GM23338 (cell line): ENCODE measurements at regions not wholly inside any gene's neighbourhood (a gene's known extent, or its start where the extent isn't known, plus 50 kb on each side); places are given as distances from the start of the nearest gene placed in this dataset.

Experiments
- ATAC-seq: fragments of 200-7000 bp; cut with Tn5 transposase; 3 replicates; pipeline ENCODE4 v1.9.1; 2020
- DNase-seq: peaks from one replicate; pipeline ENCODE4 v3.0.0-alpha.2; 2015; ENCODE audit warnings: low spot score
- H2AFZ ChIP-seq: fragments of 200-600 bp; sonication (generic); 2 replicates; pipeline ENCODE4 v1.8.0; 2016; ENCODE audit warnings: antibody characterized with exemption, mild to moderate bottlenecking, moderate library complexity
- H3F3A ChIP-seq: fragments of 200-600 bp; sonication (generic); replicated peaks from 2 replicates; pipeline ENCODE4 v1.8.0; 2017; ENCODE audit warnings: antibody characterized with exemption, mixed run types, low read depth
- H3K27ac ChIP-seq: fragments of 200-600 bp; sonication (generic); 2 replicates; pipeline ENCODE4 v1.6.1; 2016; ENCODE audit warnings: low read depth
- H3K27me3 ChIP-seq: fragments of 200-600 bp; sonication (generic); 2 replicates; pipeline ENCODE4 v1.8.0; 2016; ENCODE audit warnings: mild to moderate bottlenecking, mixed run types, moderate library complexity; ENCODE audit not compliant: insufficient read depth
- H3K36me3 ChIP-seq: fragments of 200-600 bp; sonication (generic); 2 replicates; pipeline ENCODE4 v1.8.0; 2016; ENCODE audit warnings: mild to moderate bottlenecking; ENCODE audit not compliant: insufficient read depth
- H3K4me1 ChIP-seq: fragments of 200-600 bp; sonication (generic); 2 replicates; pipeline ENCODE4 v1.8.0; 2016; ENCODE audit warnings: mild to moderate bottlenecking, moderate library complexity; ENCODE audit not compliant: insufficient read depth
- H3K4me2 ChIP-seq: fragments of 200-600 bp; sonication (generic); 2 replicates; pipeline ENCODE4 v1.7.1; 2017; ENCODE audit warnings: mixed run types
- H3K4me3 ChIP-seq: fragments of 200-600 bp; sonication (generic); 2 replicates; pipeline ENCODE4 v1.6.1; 2016; ENCODE audit warnings: mixed run types
- H3K79me2 ChIP-seq: fragments of 200-600 bp; sonication (generic); replicated peaks from 2 replicates; pipeline ENCODE4 v1.8.0; 2017; ENCODE audit warnings: mild to moderate bottlenecking; ENCODE audit not compliant: insufficient read depth
- H3K9me2 ChIP-seq: fragments of 200-600 bp; sonication (generic); 2 replicates; pipeline ENCODE4 v1.8.0; 2017; ENCODE audit not compliant: insufficient read depth
- H4K20me1 ChIP-seq: fragments of 200-600 bp; sonication (generic); replicated peaks from 2 replicates; pipeline ENCODE4 v1.8.0; 2017; ENCODE audit warnings: mild to moderate bottlenecking; ENCODE audit not compliant: insufficient read depth
- H3K27ac Mint-ChIP-seq: 2 replicates; pipeline ENCODE4 v1.8.0; 2020; ENCODE audit warnings: inconsistent platforms, mild to moderate bottlenecking, moderate library complexity, mixed read lengths
- H3K27me3 Mint-ChIP-seq: 3 replicates; pipeline ENCODE4 v1.8.0; 2022; ENCODE audit warnings: low read depth, mild to moderate bottlenecking, moderate library complexity, mixed read lengths, inconsistent platforms; ENCODE audit not compliant: insufficient read depth, poor library complexity
- H3K36me3 Mint-ChIP-seq: 3 replicates; pipeline ENCODE4 v1.8.0; 2021; ENCODE audit warnings: low read depth, mild to moderate bottlenecking, inconsistent platforms, moderate library complexity, mixed read lengths
- H3K4me1 Mint-ChIP-seq: 3 replicates; pipeline ENCODE4 v1.8.0; 2020; ENCODE audit warnings: mild to moderate bottlenecking, inconsistent platforms, mixed read lengths
- H3K4me3 Mint-ChIP-seq: 3 replicates; pipeline ENCODE4 v1.8.0; 2021; ENCODE audit warnings: moderate library complexity, mild to moderate bottlenecking, inconsistent platforms, mixed read lengths
- H3K9me3 Mint-ChIP-seq: 3 replicates; pipeline ENCODE4 v1.8.0; 2020; ENCODE audit warnings: moderate library complexity, mild to moderate bottlenecking, inconsistent platforms, mixed read lengths
- CTCF ChIP-seq, 2 experiments: fragments of 200-600 bp in 1 of 2; sonication (generic) in 1 of 2; conservative IDR thresholded peaks; 2 replicates each; pipeline versions ENCODE4 v1.5.1 to v1.6.1; 2016 to 2017; ENCODE audit warnings: antibody characterized with exemption in 2 of 2, low read depth in 2 of 2, mild to moderate bottlenecking in 2 of 2, moderate library complexity in 1 of 2
- EZH2 ChIP-seq: fragments of 200-600 bp; sonication (generic); IDR thresholded peaks from one replicate; pipeline ENCODE4 v1.8.0; 2017; ENCODE audit warnings: antibody characterized with exemption, mild to moderate bottlenecking, low read depth; ENCODE audit not compliant: unreplicated experiment
- EZH2phosphoT487 ChIP-seq: fragments of 200-600 bp; sonication (generic); IDR thresholded peaks from one replicate; pipeline ENCODE4 v1.8.1; 2018; ENCODE audit warnings: antibody characterized with exemption; ENCODE audit not compliant: unreplicated experiment
- JUNB ChIP-seq: IDR thresholded peaks from one replicate; pipeline ENCODE4 v1.6.1; 2016; ENCODE audit warnings: antibody characterized with exemption; ENCODE audit not compliant: unreplicated experiment
- NANOG ChIP-seq: IDR thresholded peaks from 2 replicates; pipeline ENCODE4 v1.6.1; 2016; ENCODE audit warnings: antibody characterized with exemption, borderline replicate concordance
- POLR2AphosphoS5 ChIP-seq: IDR thresholded peaks from 2 replicates; pipeline ENCODE4 v1.6.1; 2016; ENCODE audit warnings: antibody characterized with exemption, low read depth
- REST ChIP-seq: IDR thresholded peaks from one replicate; pipeline ENCODE4 v1.6.1; 2018; ENCODE audit warnings: antibody characterized with exemption; ENCODE audit not compliant: unreplicated experiment
- STAT1 ChIP-seq: IDR thresholded peaks from one replicate; pipeline ENCODE4 v1.6.1; 2016; ENCODE audit warnings: antibody characterized with exemption; ENCODE audit not compliant: unreplicated experiment
- ZNF331 ChIP-seq: fragments of 250-450 bp; sonication (Bioruptor Pico); IDR thresholded peaks from 2 replicates; pipeline ENCODE4 v1.5.0; 2020; ENCODE audit warnings: low read depth, mild to moderate bottlenecking, moderate library complexity
- ZNF462 ChIP-seq: fragments of 250-450 bp; sonication (Bioruptor Pico); IDR thresholded peaks from 2 replicates; pipeline ENCODE4 v1.5.0; 2020; ENCODE audit warnings: mild to moderate bottlenecking, moderate library complexity

- peaks cover 8% of the 10 kb centered on the region; the same call in 1 of the 2 replicates for H3F3A ChIP-seq
- Mint-ChIP-seq H3K27ac (no peak overlapping the region), H3K4me3 (peak overlapping the region; percentile 8), H3K36me3 (no peaks in the 10 kb centered on the region), H3K4me1 (peaks cover 50% of the 10 kb centered on the region), H3K27me3 (peaks cover 11% of the 10 kb centered on the region), H3K9me3 (no peaks in the 10 kb centered on the region)
- ATAC-seq = peak; percentile 73
- no peaks in the 10 kb centered on the region for H3K36me3 ChIP-seq
- H3K9me2 ChIP-seq = no peaks in the 10 kb centered on the region
- H3K4me1 ChIP-seq = peaks cover 60% of the 10 kb centered on the region
- H3K79me2 ChIP-seq = no peaks in the 10 kb centered on the region
- no peak overlapping the region for H3K27ac ChIP-seq
- TF ChIP-seq STAT1 (no peak), JUNB (no peak), NANOG (peak; percentile 52; the same call in 1 of the 2 replicates)
- H3K4me3 ChIP-seq = peak overlapping the region; percentile 8
- no peaks in the 10 kb centered on the region for H4K20me1 ChIP-seq
- peak; percentile 70 for DNase-seq
- H3K27me3 ChIP-seq = no peaks in the 10 kb centered on the region
- no peak overlapping the region for H2AFZ ChIP-seq
- peak overlapping the region; percentile 47 for H3K4me2 ChIP-seq
Observed at GRCh38 chr6:100163035-100163434, 169.0 kb upstream of the MCHR2 start.

- H3K4me3 Mint-ChIP-seq = no peak overlapping the region
- H3K79me2 ChIP-seq = no peaks in the 10 kb centered on the region
- ATAC-seq = no peak
- DNase-seq = no peak
- H2AFZ ChIP-seq = no peak overlapping the region
- H3K27ac ChIP-seq = no peak overlapping the region
- H3K27ac Mint-ChIP-seq = no peak overlapping the region
- H3K27me3 ChIP-seq = no peaks in the 10 kb centered on the region
- H3K9me2 ChIP-seq = no peaks in the 10 kb centered on the region
- H3K4me1 Mint-ChIP-seq = peaks cover 38% of the 10 kb centered on the region
- H3K9me3 Mint-ChIP-seq = no peaks in the 10 kb centered on the region
- peak overlapping the region; percentile 47 for H3K4me2 ChIP-seq
- H3K36me3 ChIP-seq = no peaks in the 10 kb centered on the region
- peaks cover 8% of the 10 kb centered on the region; the same call in 1 of the 2 replicates for H3F3A ChIP-seq
- H4K20me1 ChIP-seq = no peaks in the 10 kb centered on the region
- no peak overlapping the region for H3K4me3 ChIP-seq
- no peaks in the 10 kb centered on the region for H3K36me3 Mint-ChIP-seq
- H3K27me3 Mint-ChIP-seq = peaks cover 7% of the 10 kb centered on the region
- H3K4me1 ChIP-seq = peaks cover 52% of the 10 kb centered on the region
- no peak for TF ChIP-seq EZH2
- no peak for TF ChIP-seq ZNF462
- no peak for TF ChIP-seq NANOG
- no peak for TF ChIP-seq ZNF331
- no peak for TF ChIP-seq CTCF (conservative IDR thresholded peaks at IDR 0.05; ENCODE audit: low read depth in 2 of 2)
- TF ChIP-seq EZH2phosphoT487 = no peak
- TF ChIP-seq POLR2AphosphoS5 = no peak
- no peak for TF ChIP-seq REST
Observed at GRCh38 chr6:100161782-100162365, 167.9 kb upstream of the MCHR2 start.
